ENCODE measurements at regions not wholly inside any gene's neighbourhood (a gene's known extent, or its start where the extent isn't known, plus 50 kb on each side); places are given as distances from the start of the nearest gene placed in this dataset.

GRCh38 chr3:154568064-154568463 lies 138.1 kb upstream of the GPR149 start:
- TF ChIP-seq POLR2A (IDR thresholded peaks at IDR 0.05; ENCODE audit: low read depth, low read length) (no peak), TAF1 (IDR thresholded peaks at IDR 0.05; ENCODE audit: low read depth, low read length) (no peak), SPI1 (IDR thresholded peaks at IDR 0.05; ENCODE audit: low read depth, low read length) (no peak), PAX5 (IDR thresholded peaks at IDR 0.05; ENCODE audit: insufficient read depth, low read length, severe bottlenecking) (no peak)
